Gastroesophageal sphincter (tissue), 4 donors: ENCODE measurements at regions not wholly inside any gene's neighbourhood (a gene's known extent, or its start where the extent isn't known, plus 50 kb on each side); places are given as distances from the start of the nearest gene placed in this dataset.

Experiments used
- ATAC-seq: fragments of 150-250 bp; one replicate; pipeline ENCODE4 v1.9.1; 2016; ENCODE audit warnings: mild to moderate bottlenecking, moderate library complexity
- H3K27ac ChIP-seq, 4 donors: fragments of 200-600 bp; sonication (generic) in 3 of 4; 1 replicate in 3 of 4; 2 replicates in 1 of 4; pipeline ENCODE4 v1.5.1; 2016 to 2019
- H3K27me3 ChIP-seq: fragments of 200-600 bp; sonication (generic); one replicate; pipeline ENCODE4 v1.5.1; 2019
- H3K36me3 ChIP-seq, 2 donors: fragments of 200-600 bp; sonication (generic); one replicate each; pipeline ENCODE4 v1.5.1; 2019; ENCODE audit warnings: control low read depth in 1 of 2
- H3K4me1 ChIP-seq, 3 donors: fragments of 200-600 bp; sonication (generic); 1 replicate in 2 of 3; 2 replicates in 1 of 3; pipeline ENCODE4 v1.5.1; 2016 to 2019; ENCODE audit warnings: control low read depth in 2 of 3
- H3K4me3 ChIP-seq, 2 donors: fragments of 200-600 bp; sonication (generic); one replicate each; pipeline ENCODE4 v1.5.1; 2019; ENCODE audit warnings: mild to moderate bottlenecking in 1 of 2, moderate library complexity in 1 of 2
- H3K9me3 ChIP-seq, 3 donors: fragments of 200-600 bp; sonication (generic); one replicate each; pipeline ENCODE4 v1.5.1; 2017 to 2019; ENCODE audit warnings: control low read depth in 2 of 3
- CTCF ChIP-seq, 4 experiments: fragments of 200-600 bp in 2 of 4; fragments of 450-650 bp in 2 of 4; sonication (generic) in 1 of 4; IDR thresholded peaks; one replicate each; pipeline ENCODE4 v1.5.1; 2017 to 2019; ENCODE audit warnings: antibody characterized with exemption in 4 of 4, mild to moderate bottlenecking in 2 of 4, moderate library complexity in 2 of 4
- EP300 ChIP-seq: sonication (generic); formaldehyde crosslinking; IDR thresholded peaks from one replicate; pipeline ENCODE4 v1.6.1; 2017; ENCODE audit warnings: antibody characterized with exemption, mild to moderate bottlenecking
- POLR2A ChIP-seq, 2 donors: fragments of 450-650 bp; IDR thresholded peaks; one replicate each; pipeline ENCODE4 v1.6.1; 2017; ENCODE audit warnings: antibody characterized with exemption in 2 of 2, mild to moderate bottlenecking in 2 of 2, moderate library complexity in 1 of 2
- POLR2AphosphoS5 ChIP-seq: sonication (generic); formaldehyde crosslinking; IDR thresholded peaks from one replicate; pipeline ENCODE4 v1.6.1; 2017; ENCODE audit warnings: antibody characterized with exemption
- WGBS, 2 donors: methylation state at CpG; one replicate each; pipeline ENCODE4 v1.1.5; 2018; ENCODE audit warnings: low coverage in 1 of 2; 5-methylcytosine and 5-hydroxymethylcytosine counted together

GRCh38 chr5:66363097-66363496 is 219.0 kb downstream of the SREK1 start:
- TF ChIP-seq POLR2AphosphoS5 (no peak), POLR2A (IDR thresholded peaks at IDR 0.05) (no peak), EP300 (no peak), CTCF (IDR thresholded peaks at IDR 0.05) (no peak)
- H3K4me3 ChIP-seq: no peak overlapping the region
- no peaks in the 10 kb centered on the region for H3K4me1 ChIP-seq
- no peaks in the 10 kb centered on the region for H3K36me3 ChIP-seq
- 46 to 73% methylated on average over 2 of the region's 2 CpGs for WGBS, 2 donors
- H3K27ac ChIP-seq: no peak overlapping the region
- no peaks in the 10 kb centered on the region for H3K27me3 ChIP-seq
- no peaks in the 10 kb centered on the region for H3K9me3 ChIP-seq
- no peak for ATAC-seq

- no peak for ATAC-seq
- no peaks in the 10 kb centered on the region for H3K9me3 ChIP-seq
- H3K27ac ChIP-seq: no peak overlapping the region
These were observed 220.1 kb downstream of the SREK1 start for GRCh38 chr5:66364186-66364585.

GRCh38 chr5:66365981-66366380 is 221.9 kb downstream of the SREK1 start:
- no peak for ATAC-seq
- TF ChIP-seq EP300: no peak
- TF ChIP-seq POLR2AphosphoS5: no peak
- TF ChIP-seq POLR2A (IDR thresholded peaks at IDR 0.05): no peak
- TF ChIP-seq CTCF (IDR thresholded peaks at IDR 0.05): no peak
- H3K4me1 ChIP-seq: no peaks in the 10 kb centered on the region

More at GRCh38 chr5:66364186-66364585, 220.1 kb downstream of the SREK1 start:
- TF ChIP-seq EP300 (no peak), POLR2AphosphoS5 (no peak), CTCF (IDR thresholded peaks at IDR 0.05) (no peak), POLR2A (IDR thresholded peaks at IDR 0.05) (no peak)
- Histone ChIP-seq H3K4me1 (no peaks in the 10 kb centered on the region), H3K36me3 (no peaks in the 10 kb centered on the region), H3K27me3 (no peaks in the 10 kb centered on the region), H3K4me3 (no peak overlapping the region)
- 74 to 96% methylated on average over 2 of the region's 2 CpGs for WGBS, 2 donors

GRCh38 chr5:66367814-66368541 is 223.9 kb downstream of the SREK1 start:
- WGBS, 2 donors: 69 to 73% methylated on average over 5 of the region's 6 CpGs
- ATAC-seq: no peak
- TF ChIP-seq EP300 (no peak), POLR2AphosphoS5 (no peak), CTCF (IDR thresholded peaks at IDR 0.05) (no peak)
- H3K27me3 ChIP-seq: no peaks in the 10 kb centered on the region
- H3K9me3 ChIP-seq: no peaks in the 10 kb centered on the region
- no peak overlapping the region for H3K27ac ChIP-seq
- H3K4me1 ChIP-seq: no peaks in the 10 kb centered on the region
- H3K4me3 ChIP-seq: no peak overlapping the region
- no peaks in the 10 kb centered on the region for H3K36me3 ChIP-seq

More at GRCh38 chr5:66365981-66366380, 221.9 kb downstream of the SREK1 start:
- Histone ChIP-seq H3K9me3 (no peaks in the 10 kb centered on the region), H3K27ac (no peak overlapping the region), H3K4me3 (no peak overlapping the region), H3K27me3 (no peaks in the 10 kb centered on the region), H3K36me3 (no peaks in the 10 kb centered on the region)
- WGBS, 2 donors: 27 to 79% methylated on average over 1 to 3 of the region's 4 CpGs

GRCh38 chr5:66368811-66369210 is 224.7 kb downstream of the SREK1 start:
- H3K36me3 ChIP-seq: no peaks in the 10 kb centered on the region
- H3K4me1 ChIP-seq: no peaks in the 10 kb centered on the region
- 61 to 75% methylated on average over 2 of the region's 2 CpGs for WGBS, 2 donors
- TF ChIP-seq POLR2AphosphoS5: no peak
- TF ChIP-seq POLR2A (IDR thresholded peaks at IDR 0.05): no peak
- TF ChIP-seq CTCF (IDR thresholded peaks at IDR 0.05): no peak
- TF ChIP-seq EP300: no peak
- no peaks in the 10 kb centered on the region for H3K9me3 ChIP-seq
- H3K4me3 ChIP-seq: no peak overlapping the region
- H3K27ac ChIP-seq: no peak overlapping the region
- ATAC-seq: no peak
- H3K27me3 ChIP-seq: no peaks in the 10 kb centered on the region
